HG03064 (cell line): ENCODE measurements at regions not wholly inside any gene's neighbourhood (a gene's known extent, or its start where the extent isn't known, plus 50 kb on each side); places are given as distances from the start of the nearest gene placed in this dataset.

Experiments used
- ATAC-seq: cut with Tn5 transposase; IDR thresholded peaks from one replicate; pipeline ENCODE4 v1.9.1; 2021; ENCODE audit warnings: low read depth; ENCODE audit not compliant: unreplicated experiment

DNA sequence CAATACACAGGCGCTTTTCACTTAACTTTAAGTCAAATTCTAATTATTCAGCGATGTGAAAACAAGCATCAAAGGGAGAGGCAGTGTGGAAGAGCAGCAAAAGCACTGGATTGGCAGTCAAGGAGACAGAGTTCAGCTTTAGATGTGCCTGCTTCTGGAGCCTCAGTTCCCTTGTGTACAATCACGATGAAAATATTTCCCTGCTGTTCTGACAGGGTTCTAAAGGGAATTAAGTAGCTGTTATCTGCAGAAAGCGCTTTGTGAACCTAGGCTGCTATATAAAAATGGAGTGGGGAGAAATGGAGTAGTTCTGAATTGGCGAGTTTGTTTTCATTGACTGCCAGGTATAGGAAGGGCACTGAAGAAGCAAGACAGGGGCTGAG, 237.8 kb upstream of the SP8 start:
- ATAC-seq = no peak

DNA sequence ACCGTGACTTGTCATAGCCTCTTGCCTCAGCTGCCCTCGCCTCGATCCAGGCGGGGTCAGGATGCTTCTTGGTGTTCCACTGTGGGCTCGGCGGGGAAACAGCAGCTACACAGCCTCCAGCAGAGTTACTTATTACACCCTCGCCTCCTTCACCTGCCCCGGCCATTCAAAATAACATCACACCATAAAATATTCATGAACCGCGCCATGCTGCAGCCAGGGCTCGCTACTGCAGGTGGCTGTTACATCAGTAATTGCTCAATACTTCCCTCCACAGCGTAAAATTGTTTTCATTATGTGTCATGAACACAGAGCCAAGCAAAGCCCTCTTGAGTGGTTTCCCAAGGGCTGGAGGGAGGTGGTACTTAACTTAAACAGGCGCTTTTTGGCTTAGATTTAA, 241.5 kb upstream of the SP8 start:
- no peak for ATAC-seq

DNA sequence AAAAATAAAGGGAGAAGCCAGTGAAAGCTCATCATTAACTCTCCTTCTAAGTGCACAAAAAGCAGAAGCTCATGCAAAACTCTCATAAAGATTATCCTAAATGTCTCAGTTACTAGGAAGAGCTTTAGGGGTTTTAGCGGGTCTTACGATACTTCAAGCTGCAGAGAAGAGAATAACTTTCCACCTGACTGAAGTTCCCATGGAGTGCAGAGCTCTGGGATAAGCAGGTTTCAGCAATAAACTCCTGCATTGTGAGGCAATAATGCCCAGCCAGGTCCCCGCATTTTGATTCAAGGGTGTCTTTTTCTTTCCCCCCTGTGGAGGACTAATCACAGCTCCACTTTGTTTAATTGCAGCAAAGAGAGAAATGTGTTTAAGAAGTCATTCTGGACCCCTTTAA, 241.9 kb upstream of the SP8 start:
- ATAC-seq = no peak

GRCh38 chr7:21029006-21029405, 242.3 kb upstream of the SP8 start:
- ATAC-seq = no peak

GRCh38 chr7:21030237-21030871, 243.7 kb upstream of the SP8 start:
- no peak for ATAC-seq

DNA sequence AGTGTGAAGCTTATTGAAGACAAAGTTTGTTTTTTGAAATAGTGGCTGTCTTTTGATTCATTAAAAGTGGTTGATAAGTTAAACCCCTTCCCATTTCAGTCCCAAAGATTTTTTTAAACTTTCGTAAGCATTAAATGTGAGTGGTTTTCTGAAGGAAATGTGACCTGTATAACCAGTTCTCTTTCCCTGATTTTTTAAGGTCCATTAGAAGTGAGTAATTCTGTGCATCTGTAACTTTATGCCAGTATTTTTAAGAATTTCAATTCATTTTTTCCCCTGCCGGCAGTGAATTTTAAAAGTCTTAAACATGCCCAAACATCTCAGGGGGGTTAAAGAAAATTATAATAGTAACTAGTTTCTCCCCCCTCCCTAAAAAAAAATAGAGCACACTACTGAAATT, 254.6 kb upstream of the SP8 start:
- ATAC-seq = no peak

DNA sequence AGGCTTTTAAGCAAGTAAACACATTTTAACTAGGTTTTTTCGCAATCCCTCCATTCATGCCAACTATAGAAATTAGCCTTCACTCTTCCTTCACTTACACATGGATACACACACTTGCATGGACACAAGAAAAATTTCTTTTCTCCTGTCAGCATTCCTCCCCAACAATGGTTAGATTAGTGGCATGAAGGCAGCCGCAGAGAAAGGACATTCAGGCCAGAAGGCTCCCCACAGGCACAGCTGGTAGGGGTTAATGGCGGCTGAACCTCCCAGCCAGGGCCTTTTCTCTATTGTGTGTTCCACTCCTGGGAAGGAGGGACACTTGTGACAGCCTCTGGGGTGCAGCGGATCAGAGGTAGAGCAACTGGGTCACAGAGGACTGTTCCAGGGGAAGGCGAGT, 255.0 kb upstream of the SP8 start:
- ATAC-seq = no peak

- ATAC-seq = no peak
These were observed 257.7 kb upstream of the SP8 start for GRCh38 chr7:21044384-21044783.

GRCh38 chr7:21044913-21045568, 258.4 kb upstream of the SP8 start:
- no peak for ATAC-seq

DNA sequence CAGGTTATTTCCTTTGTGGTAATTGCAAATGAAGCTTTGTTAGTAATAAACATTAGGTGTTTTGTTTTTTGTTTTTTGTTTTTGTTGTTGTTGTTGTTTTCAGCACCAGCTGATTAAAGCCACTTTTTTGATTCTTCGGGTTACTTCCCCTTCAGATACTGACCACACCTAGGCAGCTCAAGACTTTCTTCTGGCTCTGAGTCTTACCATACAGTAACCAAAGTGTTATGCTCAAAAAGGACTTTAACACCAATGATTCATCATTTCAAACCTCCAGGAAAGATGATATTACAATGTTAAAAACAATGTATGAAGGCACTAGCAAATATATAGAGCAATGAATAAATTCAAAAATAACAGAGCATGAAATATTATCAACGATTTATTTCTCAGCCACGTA, 265.2 kb upstream of the SP8 start:
- no peak for ATAC-seq

DNA sequence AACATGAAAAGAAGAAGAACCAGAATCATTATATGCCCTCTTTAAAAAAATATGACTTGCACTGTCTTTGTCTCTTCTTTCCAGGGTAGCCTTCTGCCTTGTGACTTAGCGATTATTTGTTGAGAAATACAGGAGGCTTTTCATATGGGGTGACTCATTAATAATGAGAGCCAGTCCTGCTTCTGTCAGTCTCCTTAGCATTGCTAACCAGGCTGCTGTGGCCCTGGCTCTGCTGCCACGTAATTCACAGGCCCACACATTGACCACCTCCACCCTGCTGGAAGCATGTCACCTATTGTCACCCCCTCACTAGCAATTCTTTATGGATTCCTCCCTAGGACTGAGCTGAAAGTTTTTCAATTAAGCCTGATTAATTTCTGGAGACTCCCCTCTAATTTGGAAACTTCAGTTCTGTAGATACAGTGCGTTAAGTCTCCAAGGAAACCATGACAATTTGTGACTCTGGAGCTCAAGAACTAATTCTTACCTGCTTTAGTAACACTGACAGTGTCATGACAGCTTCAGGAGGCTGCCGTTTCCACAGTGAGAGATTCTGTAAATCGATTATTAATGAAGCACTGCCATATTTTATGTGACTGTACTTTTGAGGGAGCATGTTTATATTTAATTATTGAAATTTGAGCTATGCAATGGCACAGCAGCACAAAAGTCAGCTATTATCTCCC, 267.9 kb upstream of the SP8 start:
- ATAC-seq = no peak

DNA sequence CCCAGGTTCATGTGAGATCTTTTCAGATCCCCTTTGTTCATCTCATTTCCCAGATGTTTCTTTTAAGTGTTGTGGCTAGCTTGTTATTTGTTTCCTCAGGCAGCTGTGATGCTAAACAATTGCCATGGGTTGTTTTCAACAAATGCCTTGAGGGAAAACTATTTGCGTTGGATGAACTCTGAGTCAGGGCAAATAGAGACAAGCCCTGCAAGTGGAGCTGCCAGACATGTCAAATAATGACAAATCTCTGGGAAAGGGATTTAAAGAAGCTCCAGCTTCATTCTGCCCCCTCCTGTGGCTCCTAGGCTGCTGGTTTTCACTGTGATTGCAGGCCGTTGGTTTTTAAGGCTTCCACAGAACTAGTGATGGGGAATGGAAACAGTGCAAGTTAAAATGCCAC, 272.4 kb upstream of the SP8 start:
- ATAC-seq = no peak

DNA sequence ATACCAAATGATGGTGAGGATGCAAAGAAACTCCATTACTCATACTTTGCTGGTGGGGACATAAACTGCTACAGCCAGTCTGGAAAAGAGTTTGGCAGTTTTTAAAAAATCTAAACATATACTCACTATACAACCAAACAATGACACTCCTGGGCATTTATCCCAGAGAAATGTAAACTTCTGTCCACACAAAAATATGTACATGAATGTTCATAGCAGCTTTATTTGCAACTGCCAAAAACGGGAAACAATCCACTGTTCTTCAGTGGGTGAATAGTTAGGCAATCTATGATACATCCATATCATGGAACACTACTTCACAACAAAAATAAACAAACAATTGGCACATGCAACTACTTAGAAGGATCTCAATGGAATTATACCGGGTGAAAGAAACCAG, 276.4 kb upstream of the SP8 start:
- ATAC-seq = no peak

DNA sequence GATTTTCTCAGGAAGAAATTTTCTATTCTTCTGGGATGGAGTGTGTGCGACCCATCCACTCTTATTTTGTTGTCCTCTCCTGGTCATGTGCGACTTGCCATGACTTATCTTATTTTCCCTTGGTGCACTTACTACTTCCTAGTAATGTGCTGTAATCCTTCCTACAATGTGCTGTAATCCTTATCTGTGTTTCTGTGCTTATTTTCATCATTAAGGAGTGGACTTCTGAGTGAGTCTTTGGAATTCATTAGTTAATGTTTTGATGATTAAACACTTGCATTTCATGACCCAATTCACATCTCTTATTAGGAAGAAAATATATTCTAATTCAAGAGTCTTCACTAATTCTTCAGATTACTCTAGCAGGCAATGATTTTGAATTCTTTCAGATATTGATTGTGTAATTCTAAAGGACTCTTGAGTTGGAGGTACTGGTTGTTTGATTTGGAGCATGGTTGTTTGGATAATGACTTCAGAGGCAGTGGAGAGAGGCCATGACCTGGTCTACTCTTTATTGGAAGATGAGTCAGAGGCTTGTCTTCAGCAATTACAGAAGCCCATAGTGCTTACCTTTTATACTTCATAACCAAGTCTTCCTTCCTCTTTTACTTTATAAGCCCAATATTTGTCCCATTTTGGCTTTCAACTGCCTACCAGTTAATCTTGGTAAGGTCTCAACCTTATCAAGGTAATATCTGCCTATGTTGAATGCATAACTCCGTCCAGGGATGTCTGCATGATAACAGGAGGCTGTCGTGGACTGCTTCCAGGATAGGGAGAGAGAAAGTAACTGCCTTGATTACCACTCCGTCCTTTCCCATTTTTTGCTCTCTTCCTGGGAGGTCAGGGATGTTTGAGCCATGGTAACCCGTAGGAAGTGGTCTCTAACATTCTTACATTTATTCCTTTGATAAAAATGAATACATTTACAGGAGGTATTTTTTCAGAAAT, 278.3 kb upstream of the SP8 start:
- ATAC-seq = no peak

- ATAC-seq = no peak
These were observed 279.5 kb upstream of the SP8 start for GRCh38 chr7:21066221-21066620.

- ATAC-seq = no peak
These were observed 280.5 kb upstream of the SP8 start for GRCh38 chr7:21067216-21067615.

GRCh38 chr7:21070571-21071090, 283.9 kb upstream of the SP8 start:
- no peak for ATAC-seq

GRCh38 chr7:21071561-21072501, 285.1 kb upstream of the SP8 start:
- ATAC-seq = no peak

DNA sequence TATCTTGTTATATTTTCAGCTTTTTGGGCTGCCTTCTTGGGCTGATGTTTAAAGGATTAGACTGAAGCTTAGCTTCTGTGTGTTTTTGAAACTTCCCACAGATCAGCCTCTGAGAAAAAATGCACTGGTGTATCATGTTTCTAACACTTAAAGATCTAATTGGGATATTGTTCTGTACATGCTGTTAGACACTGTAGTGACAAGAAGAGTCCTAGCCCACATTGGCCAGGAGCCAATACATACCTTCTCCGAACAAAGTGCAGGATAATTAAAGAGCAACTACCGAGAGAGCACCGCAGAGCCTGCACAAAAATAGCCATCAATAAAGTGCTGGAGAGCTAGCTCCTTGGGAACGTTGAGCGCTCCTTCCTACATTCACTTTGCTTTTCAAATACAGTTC, 289.4 kb upstream of the SP8 start:
- no peak for ATAC-seq

GRCh38 chr7:21076574-21076973, 289.9 kb upstream of the SP8 start:
- ATAC-seq = no peak
